OCI-LY1 (cell line): ENCODE measurements at regions not wholly inside any gene's neighbourhood (a gene's known extent, or its start where the extent isn't known, plus 50 kb on each side); places are given as distances from the start of the nearest gene placed in this dataset.

ENCODE experiments used
- H2AFZ ChIP-seq: fragments of 200-600 bp; sonication (generic), shearing (Covaris generic); 2 replicates; pipeline ENCODE4 v1.6.0; 2014; ENCODE audit warnings: antibody characterized with exemption, mild to moderate bottlenecking, low read length
- H3F3A ChIP-seq: fragments of 200-600 bp; sonication (generic), shearing (Covaris generic); 2 replicates; pipeline ENCODE4 v1.6.0; 2014; ENCODE audit warnings: mild to moderate bottlenecking, antibody characterized with exemption, low read length, moderate library complexity; ENCODE audit not compliant: insufficient read depth
- H3K27ac ChIP-seq: fragments of 200-600 bp; sonication (generic); 2 replicates; pipeline ENCODE4 v1.5.1; 2014; ENCODE audit warnings: low read length, mixed run types, mild to moderate bottlenecking, low read depth; ENCODE audit not compliant: poor library complexity, severe bottlenecking
- H3K27me3 ChIP-seq: fragments of 200-600 bp; sonication (generic); 2 replicates; pipeline ENCODE4 v1.6.0; 2014; ENCODE audit warnings: antibody characterized with exemption, mild to moderate bottlenecking, low read length, moderate library complexity; ENCODE audit not compliant: insufficient read depth
- H3K36me3 ChIP-seq: fragments of 200-600 bp; sonication (generic); 2 replicates; pipeline ENCODE4 v1.6.1; 2014; ENCODE audit warnings: mild to moderate bottlenecking, antibody characterized with exemption, low read length, moderate library complexity, mixed read lengths; ENCODE audit not compliant: insufficient read depth
- H3K4me1 ChIP-seq: fragments of 200-600 bp; sonication (generic); 2 replicates; pipeline ENCODE4 v1.5.1; 2014; ENCODE audit warnings: mild to moderate bottlenecking, low read length, moderate library complexity; ENCODE audit not compliant: insufficient read depth, severe bottlenecking
- H3K4me2 ChIP-seq: fragments of 200-600 bp; sonication (generic), shearing (Covaris generic); 2 replicates; pipeline ENCODE4 v1.6.1; 2014; ENCODE audit warnings: low read length
- H3K4me3 ChIP-seq: fragments of 200-600 bp; sonication (generic); 2 replicates; pipeline ENCODE4 v1.5.1; 2014; ENCODE audit warnings: low read length, low read depth, mild to moderate bottlenecking, mixed read lengths; ENCODE audit not compliant: poor library complexity, severe bottlenecking
- H3K79me2 ChIP-seq: fragments of 200-600 bp; shearing (Covaris generic); 2 replicates; pipeline ENCODE4 v1.6.1; 2016; ENCODE audit warnings: mixed run types, low read length, mixed read lengths; ENCODE audit not compliant: insufficient read depth
- H3K9ac ChIP-seq: fragments of 200-600 bp; sonication (generic), shearing (Covaris generic); 2 replicates; pipeline ENCODE4 v1.6.1; 2014; ENCODE audit warnings: mild to moderate bottlenecking, low read length, mixed read lengths
- H3K9me2 ChIP-seq: fragments of 200-600 bp; sonication (generic), shearing (Covaris generic); 2 replicates; pipeline ENCODE4 v1.6.1; 2014; ENCODE audit warnings: low read depth, mild to moderate bottlenecking, low read length, mixed read lengths
- H3K9me3 ChIP-seq: fragments of 200-600 bp; shearing (Covaris generic); 2 replicates; pipeline ENCODE4 v1.6.1; 2014; ENCODE audit warnings: low read length, mixed read lengths
- H4K20me1 ChIP-seq: fragments of 200-600 bp; sonication (generic), shearing (Covaris generic); 2 replicates; pipeline ENCODE4 v1.6.0; 2016; ENCODE audit warnings: mild to moderate bottlenecking, low read length; ENCODE audit not compliant: insufficient read depth
- CTCF ChIP-seq: fragments of 200-600 bp; sonication (generic), shearing (Covaris generic); IDR thresholded peaks from 2 replicates; pipeline ENCODE4 v1.5.1; 2017; ENCODE audit warnings: mild to moderate bottlenecking, antibody characterized with exemption, low read length, moderate library complexity, mixed read lengths
- EZH2 ChIP-seq: fragments of 200-600 bp; sonication (generic), shearing (Covaris generic); IDR thresholded peaks from 2 replicates; pipeline ENCODE4 v1.8.0; 2017; ENCODE audit warnings: borderline replicate concordance, mixed run types, mild to moderate bottlenecking, antibody characterized with exemption, low read length, moderate library complexity, mixed read lengths

GRCh38 chr4:45770958-45771357 is 352.9 kb downstream of the GABRG1 start:
- H3K36me3 ChIP-seq: no peaks in the 10 kb centered on the region
- H3K27me3 ChIP-seq: no peaks in the 10 kb centered on the region
- no peaks in the 10 kb centered on the region for H3K9me2 ChIP-seq
- H3K4me3 ChIP-seq: no peak overlapping the region
- H4K20me1 ChIP-seq: no peaks in the 10 kb centered on the region
- H3F3A ChIP-seq: no peaks in the 10 kb centered on the region
- H2AFZ ChIP-seq: no peak overlapping the region
- H3K9me3 ChIP-seq: no peaks in the 10 kb centered on the region
- no peak overlapping the region for H3K9ac ChIP-seq
- no peaks in the 10 kb centered on the region for H3K4me1 ChIP-seq
- no peaks in the 10 kb centered on the region for H3K79me2 ChIP-seq
- TF ChIP-seq EZH2 (no peak), CTCF (no peak)
- no peak overlapping the region for H3K27ac ChIP-seq
- no peak overlapping the region for H3K4me2 ChIP-seq

GRCh38 chr4:45765521-45765920 is 358.3 kb downstream of the GABRG1 start:
- Histone ChIP-seq H3K36me3 (no peaks in the 10 kb centered on the region), H3K79me2 (no peaks in the 10 kb centered on the region), H3K4me1 (no peaks in the 10 kb centered on the region), H3K9ac (no peak overlapping the region), H3K9me3 (no peaks in the 10 kb centered on the region), H4K20me1 (no peaks in the 10 kb centered on the region), H3K27me3 (no peaks in the 10 kb centered on the region), H3K4me3 (no peak overlapping the region), H2AFZ (no peak overlapping the region), H3F3A (no peaks in the 10 kb centered on the region), H3K9me2 (no peaks in the 10 kb centered on the region), H3K4me2 (no peak overlapping the region), H3K27ac (no peak overlapping the region)
- no peak for TF ChIP-seq EZH2
- TF ChIP-seq CTCF: no peak

- Histone ChIP-seq H3K9me2 (no peaks in the 10 kb centered on the region), H3K9me3 (no peaks in the 10 kb centered on the region), H3K4me2 (no peak overlapping the region), H3K4me1 (no peaks in the 10 kb centered on the region), H3F3A (no peaks in the 10 kb centered on the region), H3K4me3 (no peak overlapping the region), H3K79me2 (no peaks in the 10 kb centered on the region), H2AFZ (no peak overlapping the region), H3K27me3 (no peaks in the 10 kb centered on the region), H3K36me3 (no peaks in the 10 kb centered on the region), H3K27ac (no peak overlapping the region), H3K9ac (no peak overlapping the region), H4K20me1 (no peaks in the 10 kb centered on the region)
- TF ChIP-seq CTCF (no peak), EZH2 (no peak)
Measured at GRCh38 chr4:45751877-45752530, 371.9 kb downstream of the GABRG1 start.
